HEK293T (cell line): ENCODE measurements at regions not wholly inside any gene's neighbourhood (a gene's known extent, or its start where the extent isn't known, plus 50 kb on each side); places are given as distances from the start of the nearest gene placed in this dataset.

Experiments used
- ARNT ChIP-seq: fragments of 450-650 bp; IDR thresholded peaks from 2 replicates; pipeline ENCODE4 v1.6.1; 2017; ENCODE audit warnings: mild to moderate bottlenecking
- BHLHE40 ChIP-seq: fragments of 450-650 bp; IDR thresholded peaks from 2 replicates; pipeline ENCODE4 v1.6.1; 2016; ENCODE audit warnings: mild to moderate bottlenecking, moderate library complexity, borderline replicate concordance
- FOXK2 ChIP-seq: fragments of 450-650 bp; IDR thresholded peaks from 2 replicates; pipeline ENCODE4 v1.6.1; 2016; ENCODE audit warnings: mild to moderate bottlenecking
- L3MBTL2 ChIP-seq: fragments of 450-650 bp; conservative IDR thresholded peaks from 2 replicates; pipeline ENCODE4 v1.6.1; 2016; ENCODE audit warnings: mild to moderate bottlenecking
- PKNOX1 ChIP-seq: fragments of 450-650 bp; IDR thresholded peaks from 2 replicates; pipeline ENCODE4 v1.6.1; 2016
- SP1 ChIP-seq: fragments of 450-650 bp; IDR thresholded peaks from 2 replicates; pipeline ENCODE4 v1.6.1; 2017
- ZNF384 ChIP-seq: fragments of 450-650 bp; IDR thresholded peaks from 2 replicates; pipeline ENCODE4 v1.6.1; 2016

- TF ChIP-seq ZNF384 (no peak), BHLHE40 (no peak), ARNT (no peak), PKNOX1 (no peak), L3MBTL2 (no peak), FOXK2 (no peak), SP1 (no peak)
These were observed 142.5 kb upstream of the ELAC2 start for GRCh38 chr17:13160296-13160695.
